22Rv1 (cell line): ENCODE measurements at regions not wholly inside any gene's neighbourhood (a gene's known extent, or its start where the extent isn't known, plus 50 kb on each side); places are given as distances from the start of the nearest gene placed in this dataset.
"Not testable (repeated sequence)": the region's sequence is repeated elsewhere in the genome, so short reads cannot be mapped to it uniquely, and the experiment has no call there.

ENCODE experiments used
- H3K27ac ChIP-seq: fragments of 450-650 bp; 2 replicates; pipeline ENCODE4 v1.5.1; 2017
- ZFX ChIP-seq: fragments of 450-650 bp; IDR thresholded peaks from 2 replicates; pipeline ENCODE4 v1.6.1; 2017; ENCODE audit warnings: antibody characterized with exemption, borderline replicate concordance
- TF ChIP-seq, protein P1 (sequence below): fragments of 450-650 bp; IDR thresholded peaks from 2 replicates; pipeline ENCODE4 v1.5.1; 2017; ENCODE audit warnings: mild to moderate bottlenecking

DNA sequence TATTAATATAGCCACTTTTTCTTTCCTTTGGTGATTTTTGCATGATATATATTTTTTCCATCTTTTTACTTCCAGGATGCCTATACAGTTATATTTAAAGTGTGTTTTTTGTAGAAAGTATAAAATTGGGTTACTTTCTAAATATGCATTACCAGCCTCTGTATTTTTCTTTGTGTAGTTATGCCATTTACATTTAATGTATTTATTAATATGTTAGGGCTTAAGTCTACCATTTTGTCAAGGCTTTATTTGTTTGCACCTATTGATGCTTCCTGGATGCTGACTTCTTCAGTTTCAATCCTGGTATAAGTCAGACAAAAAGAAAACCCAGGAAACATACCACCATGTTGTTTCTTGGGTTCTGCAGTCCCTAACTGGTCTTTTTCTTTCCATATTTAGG lies 911.1 kb upstream of the GOT2 start:
- TF ChIP-seq ZFX, result no peak
- TF ChIP-seq, protein P1, sequence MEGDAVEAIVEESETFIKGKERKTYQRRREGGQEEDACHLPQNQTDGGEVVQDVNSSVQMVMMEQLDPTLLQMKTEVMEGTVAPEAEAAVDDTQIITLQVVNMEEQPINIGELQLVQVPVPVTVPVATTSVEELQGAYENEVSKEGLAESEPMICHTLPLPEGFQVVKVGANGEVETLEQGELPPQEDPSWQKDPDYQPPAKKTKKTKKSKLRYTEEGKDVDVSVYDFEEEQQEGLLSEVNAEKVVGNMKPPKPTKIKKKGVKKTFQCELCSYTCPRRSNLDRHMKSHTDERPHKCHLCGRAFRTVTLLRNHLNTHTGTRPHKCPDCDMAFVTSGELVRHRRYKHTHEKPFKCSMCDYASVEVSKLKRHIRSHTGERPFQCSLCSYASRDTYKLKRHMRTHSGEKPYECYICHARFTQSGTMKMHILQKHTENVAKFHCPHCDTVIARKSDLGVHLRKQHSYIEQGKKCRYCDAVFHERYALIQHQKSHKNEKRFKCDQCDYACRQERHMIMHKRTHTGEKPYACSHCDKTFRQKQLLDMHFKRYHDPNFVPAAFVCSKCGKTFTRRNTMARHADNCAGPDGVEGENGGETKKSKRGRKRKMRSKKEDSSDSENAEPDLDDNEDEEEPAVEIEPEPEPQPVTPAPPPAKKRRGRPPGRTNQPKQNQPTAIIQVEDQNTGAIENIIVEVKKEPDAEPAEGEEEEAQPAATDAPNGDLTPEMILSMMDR, result no peak
- no peak overlapping the region for H3K27ac ChIP-seq

DNA sequence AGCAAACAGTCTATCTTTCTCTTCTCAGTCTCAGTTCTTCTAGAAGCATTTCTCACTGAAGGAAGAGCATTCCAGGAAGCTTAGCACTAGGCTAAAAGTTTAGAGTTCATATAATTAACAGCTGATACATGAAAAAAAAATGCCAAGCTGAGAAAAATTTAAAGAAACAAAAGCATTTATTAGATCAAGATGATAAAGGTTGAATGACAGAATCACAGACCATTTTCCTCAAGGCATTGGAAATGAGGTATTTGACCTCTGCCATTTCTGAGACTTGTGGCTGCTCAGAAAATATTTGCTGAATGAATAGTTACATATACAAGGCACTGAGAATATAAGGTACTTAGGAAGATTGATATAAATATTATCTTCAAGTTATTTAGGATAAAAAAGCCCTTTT lies 901.6 kb upstream of the GOT2 start:
- no peak overlapping the region for H3K27ac ChIP-seq
- TF ChIP-seq, protein P1, result no peak
- TF ChIP-seq ZFX, result no peak

DNA sequence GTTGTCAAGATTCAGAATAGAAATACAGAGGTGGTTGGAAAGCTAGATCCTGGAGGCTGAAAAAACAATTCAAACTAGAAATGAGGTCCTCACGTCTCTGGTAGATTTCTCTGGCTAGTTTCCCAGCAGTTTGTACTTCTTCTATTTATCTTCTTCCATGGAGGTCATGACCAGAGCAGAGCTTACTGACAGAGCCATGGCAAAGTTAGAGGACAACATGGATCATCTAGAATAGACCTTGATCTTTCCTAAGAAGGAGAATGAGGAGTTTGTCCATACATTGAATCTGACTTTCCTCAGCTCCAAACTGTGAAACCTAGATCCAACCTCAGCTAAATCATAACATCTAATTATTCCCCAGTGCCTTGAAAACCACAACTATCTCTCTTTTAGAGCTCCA lies 900.8 kb upstream of the GOT2 start:
- H3K27ac ChIP-seq, result no peak overlapping the region
- TF ChIP-seq, protein P1, result no peak
- no peak for TF ChIP-seq ZFX

DNA sequence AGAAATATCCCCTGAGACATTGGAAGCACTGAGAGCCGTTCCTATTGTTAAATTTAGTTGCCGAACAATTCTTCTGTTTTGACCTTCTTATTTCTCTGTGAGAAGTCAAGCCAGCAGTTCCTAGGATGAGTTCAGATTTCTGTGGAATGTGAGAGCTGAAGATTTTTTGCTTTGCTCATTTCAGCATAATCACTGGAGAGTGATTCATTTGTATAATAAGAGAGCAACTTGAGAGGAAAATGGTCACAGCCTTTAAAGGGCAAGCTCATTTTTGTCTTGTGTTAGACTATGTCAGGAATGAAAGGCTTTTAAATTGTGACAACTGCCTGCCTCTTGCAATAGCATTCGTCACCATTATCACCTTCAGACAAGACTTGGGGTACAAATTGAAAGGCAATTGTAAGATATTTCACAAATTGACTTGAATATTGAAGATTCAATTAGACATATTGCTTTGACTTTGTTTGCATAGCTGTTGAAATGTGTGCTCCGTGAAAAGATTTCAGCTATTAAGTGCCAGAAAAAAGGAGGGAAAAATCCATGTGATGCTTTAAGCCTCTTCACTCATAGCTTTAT lies 900.0 kb upstream of the GOT2 start:
- no peak overlapping the region for H3K27ac ChIP-seq
- TF ChIP-seq, protein P1, result no peak
- no peak for TF ChIP-seq ZFX

DNA sequence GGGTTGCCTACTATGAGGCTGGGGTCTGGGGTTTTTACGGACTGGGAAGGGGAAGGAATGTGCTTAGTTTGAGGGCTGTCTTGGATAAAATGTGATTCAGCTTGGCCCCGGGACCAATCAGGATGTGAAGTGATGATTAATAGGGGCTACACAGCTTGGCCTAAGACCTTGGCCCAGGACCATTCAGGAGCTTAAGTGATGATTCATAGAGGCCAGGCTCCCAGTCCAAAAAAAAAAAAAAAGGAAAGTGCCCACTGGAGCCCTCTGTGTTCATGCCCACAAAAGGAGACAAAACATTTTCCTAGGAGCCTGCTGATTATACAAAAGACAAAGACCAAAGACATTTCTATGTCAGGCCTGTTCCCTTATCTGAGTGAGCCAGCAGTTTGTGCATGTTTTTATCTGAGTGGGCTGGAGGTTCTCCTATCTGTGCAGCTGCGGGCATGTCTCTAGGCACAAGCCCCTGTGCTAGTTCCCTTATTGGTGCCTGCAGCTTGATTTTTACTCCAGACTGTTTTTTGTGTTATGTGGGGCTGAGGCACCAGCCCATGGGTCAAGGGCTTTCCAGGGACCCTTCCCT lies 898.2 kb upstream of the GOT2 start:
- no peak overlapping the region for H3K27ac ChIP-seq
- TF ChIP-seq, protein P1, result no peak
- TF ChIP-seq ZFX, result no peak

DNA sequence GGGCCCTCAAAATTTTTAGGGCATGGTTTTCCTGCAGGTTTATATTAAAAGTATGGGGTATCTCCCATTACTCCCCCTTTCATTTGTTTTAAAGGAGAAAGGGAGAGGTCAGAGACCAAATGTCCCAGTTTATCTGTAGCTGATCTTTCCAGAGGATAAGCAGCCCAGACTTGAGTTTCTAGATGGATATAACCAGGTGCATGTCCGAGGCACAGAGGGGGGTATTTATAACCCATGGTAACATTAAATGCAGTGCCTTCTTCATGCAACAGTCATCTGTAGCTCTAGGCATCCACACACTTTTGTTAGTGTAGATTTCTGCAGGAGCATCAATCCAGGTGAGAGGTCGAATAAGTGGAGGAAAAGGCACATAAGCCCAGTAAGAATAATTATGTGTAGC lies 890.3 kb upstream of the GOT2 start:
- H3K27ac ChIP-seq, result not testable (repeated sequence)

DNA sequence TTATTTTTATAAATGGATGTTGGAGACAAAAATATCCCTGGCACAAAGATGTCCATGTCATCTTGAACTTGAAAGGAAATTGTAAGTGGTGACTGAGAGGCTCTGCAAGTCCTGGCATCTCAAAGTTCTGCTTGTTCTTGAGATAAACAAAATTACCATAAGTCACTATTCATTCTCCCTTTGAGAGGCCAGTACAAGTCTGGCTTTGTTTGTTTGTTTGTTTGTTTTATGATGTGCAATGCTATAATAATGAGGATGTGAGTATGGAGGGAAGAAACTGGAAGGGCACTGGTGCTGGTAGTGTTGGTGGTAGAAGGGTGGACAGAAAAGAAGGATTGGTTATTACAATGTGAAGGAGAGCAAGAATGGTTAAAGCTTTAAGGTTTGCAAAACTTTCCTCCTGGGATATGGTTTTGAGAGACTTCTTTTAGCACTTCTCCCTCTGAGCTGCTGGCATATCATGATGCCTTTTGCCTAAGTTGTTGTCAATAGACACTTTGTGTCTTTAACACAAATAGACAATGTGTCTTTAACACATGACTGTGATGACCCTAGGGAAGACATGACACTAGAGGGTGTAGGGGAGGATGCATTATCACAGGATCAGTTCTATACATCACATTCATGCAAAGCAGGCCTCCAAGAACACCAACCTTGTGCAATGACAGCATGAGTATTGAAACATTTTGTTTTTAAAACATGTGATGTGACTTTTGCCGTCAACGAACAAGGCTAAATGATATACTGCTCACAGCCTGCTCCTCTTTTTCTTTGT lies 880.5 kb upstream of the GOT2 start:
- no peak overlapping the region for H3K27ac ChIP-seq
- TF ChIP-seq, protein P1, result no peak
- no peak for TF ChIP-seq ZFX

DNA sequence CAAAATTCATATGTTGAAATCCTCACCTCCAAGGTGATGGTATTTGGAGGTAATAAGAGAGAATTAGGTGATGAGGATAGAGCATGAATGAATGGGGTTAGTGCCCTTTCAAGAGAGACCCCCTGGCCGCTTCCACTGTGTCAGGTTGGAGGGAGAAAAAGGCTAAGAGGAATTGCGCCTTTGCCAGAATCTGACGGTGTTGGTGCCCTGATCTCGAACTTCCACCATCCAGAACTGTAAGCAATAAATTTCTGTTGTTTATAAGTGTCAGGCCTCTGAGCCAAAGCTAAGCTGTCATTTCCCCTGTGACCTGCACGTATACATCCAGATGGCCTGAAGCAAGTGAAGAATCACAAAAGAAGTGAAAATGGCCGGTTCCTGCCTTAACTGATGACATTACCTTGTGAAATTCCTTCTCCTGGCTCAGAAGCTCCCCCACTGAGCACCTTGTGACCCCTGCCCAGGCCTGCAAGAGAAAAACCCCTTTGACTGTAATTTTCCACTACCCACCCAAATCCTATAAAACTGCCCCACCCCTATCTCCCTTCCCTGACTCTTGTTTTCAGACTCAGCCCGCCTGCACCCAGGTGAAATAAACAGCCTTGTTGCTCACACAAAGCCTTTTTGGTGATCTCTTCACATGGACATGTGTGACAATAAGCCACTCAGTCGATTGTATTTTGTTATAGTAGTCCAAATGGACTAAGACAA lies 878.9 kb upstream of the GOT2 start:
- H3K27ac ChIP-seq, result not testable (repeated sequence)
